Hepatocyte (in vitro differentiated cells): ENCODE measurements at regions not wholly inside any gene's neighbourhood (a gene's known extent, or its start where the extent isn't known, plus 50 kb on each side); places are given as distances from the start of the nearest gene placed in this dataset.

Experiments used
- DNase-seq: peaks from one replicate; pipeline ENCODE4 v3.0.0-alpha.2; 2016; ENCODE audit warnings: low spot score
- H2AFZ ChIP-seq: fragments of 200-600 bp; sonication (generic); 2 replicates; pipeline ENCODE4 v1.6.0; 2016; ENCODE audit warnings: antibody characterized with exemption, mild to moderate bottlenecking
- H3K27ac ChIP-seq: fragments of 200-600 bp; sonication (generic); 2 replicates; pipeline ENCODE4 v1.5.1; 2016; ENCODE audit warnings: mild to moderate bottlenecking
- H3K27me3 ChIP-seq: fragments of 200-600 bp; sonication (generic); 2 replicates; pipeline ENCODE4 v1.6.1; 2016
- H3K36me3 ChIP-seq: fragments of 200-600 bp; sonication (generic); replicated peaks from 2 replicates; pipeline ENCODE4 v1.5.1; 2016; ENCODE audit warnings: low read depth; ENCODE audit not compliant: insufficient read depth
- H3K4me1 ChIP-seq: fragments of 200-600 bp; sonication (generic); 2 replicates; pipeline ENCODE4 v1.5.1; 2016; ENCODE audit warnings: mild to moderate bottlenecking, moderate library complexity; ENCODE audit not compliant: insufficient read depth
- H3K4me2 ChIP-seq: fragments of 200-600 bp; sonication (generic); 2 replicates; pipeline ENCODE4 v1.6.0; 2016
- H3K4me3 ChIP-seq: fragments of 200-600 bp; sonication (generic); 2 replicates; pipeline ENCODE4 v1.5.1; 2016; ENCODE audit warnings: mild to moderate bottlenecking
- H3K79me2 ChIP-seq: fragments of 200-600 bp; sonication (generic); 2 replicates; pipeline ENCODE4 v1.6.0; 2017; ENCODE audit warnings: mild to moderate bottlenecking
- H3K9me2 ChIP-seq: fragments of 200-600 bp; sonication (generic); replicated peaks from 2 replicates; pipeline ENCODE4 v1.6.0; 2017; ENCODE audit warnings: mild to moderate bottlenecking; ENCODE audit not compliant: insufficient read depth
- H3K9me3 ChIP-seq: fragments of 200-600 bp; sonication (generic); 2 replicates; pipeline ENCODE4 v1.5.1; 2016; ENCODE audit warnings: low read depth, mild to moderate bottlenecking
- H4K20me1 ChIP-seq: fragments of 200-600 bp; sonication (generic); 2 replicates; pipeline ENCODE4 v1.6.0; 2016; ENCODE audit warnings: mild to moderate bottlenecking; ENCODE audit not compliant: insufficient read depth, poor library complexity, severe bottlenecking
- EZH2 ChIP-seq: fragments of 200-600 bp; sonication (generic); IDR thresholded peaks from 2 replicates; pipeline ENCODE4 v1.6.1; 2016; ENCODE audit warnings: antibody characterized with exemption, mild to moderate bottlenecking, borderline replicate concordance
- EZH2phosphoT487 ChIP-seq: fragments of 200-600 bp; sonication (generic); IDR thresholded peaks from one replicate; pipeline ENCODE4 v1.6.1; 2018; ENCODE audit warnings: antibody characterized with exemption, mild to moderate bottlenecking, low read depth, moderate library complexity; ENCODE audit not compliant: unreplicated experiment, severe bottlenecking
- WGBS: methylation state at CpG from one replicate; pipeline ENCODE4 v1.1.6; 2016; ENCODE audit warnings: low lambda C conversion rate; ENCODE audit errors: missing lambda C conversion rate; 5-methylcytosine and 5-hydroxymethylcytosine counted together
- TF ChIP-seq, protein P1 (sequence below): fragments of 200-600 bp; sonication (generic); IDR thresholded peaks from 2 replicates; pipeline ENCODE4 v1.5.1; 2016; ENCODE audit warnings: antibody characterized with exemption, mild to moderate bottlenecking; ENCODE audit not compliant: poor library complexity

DNA sequence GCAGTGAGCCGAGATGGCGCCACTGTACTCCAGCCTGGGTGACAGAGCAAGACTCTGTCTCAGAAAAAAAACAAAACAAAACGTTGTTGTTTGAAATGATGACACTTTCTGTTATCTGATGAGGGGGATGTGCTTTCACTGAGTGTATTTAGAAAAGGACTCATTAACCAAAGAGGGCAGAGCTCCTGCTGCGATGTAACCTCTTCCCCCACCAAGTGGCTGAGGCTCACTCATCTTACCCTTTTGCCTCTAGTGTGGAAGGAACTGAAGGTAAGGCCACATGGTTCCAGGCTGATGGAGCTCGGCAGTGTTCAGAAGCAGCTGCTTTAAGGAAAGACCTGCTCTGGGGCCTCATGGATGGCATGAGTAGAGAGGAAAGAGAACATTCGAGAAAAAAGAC lies 105.7 kb upstream of the RUNX1 start:
- no peak overlapping the region for H3K4me3 ChIP-seq
- TF ChIP-seq, protein P1, sequence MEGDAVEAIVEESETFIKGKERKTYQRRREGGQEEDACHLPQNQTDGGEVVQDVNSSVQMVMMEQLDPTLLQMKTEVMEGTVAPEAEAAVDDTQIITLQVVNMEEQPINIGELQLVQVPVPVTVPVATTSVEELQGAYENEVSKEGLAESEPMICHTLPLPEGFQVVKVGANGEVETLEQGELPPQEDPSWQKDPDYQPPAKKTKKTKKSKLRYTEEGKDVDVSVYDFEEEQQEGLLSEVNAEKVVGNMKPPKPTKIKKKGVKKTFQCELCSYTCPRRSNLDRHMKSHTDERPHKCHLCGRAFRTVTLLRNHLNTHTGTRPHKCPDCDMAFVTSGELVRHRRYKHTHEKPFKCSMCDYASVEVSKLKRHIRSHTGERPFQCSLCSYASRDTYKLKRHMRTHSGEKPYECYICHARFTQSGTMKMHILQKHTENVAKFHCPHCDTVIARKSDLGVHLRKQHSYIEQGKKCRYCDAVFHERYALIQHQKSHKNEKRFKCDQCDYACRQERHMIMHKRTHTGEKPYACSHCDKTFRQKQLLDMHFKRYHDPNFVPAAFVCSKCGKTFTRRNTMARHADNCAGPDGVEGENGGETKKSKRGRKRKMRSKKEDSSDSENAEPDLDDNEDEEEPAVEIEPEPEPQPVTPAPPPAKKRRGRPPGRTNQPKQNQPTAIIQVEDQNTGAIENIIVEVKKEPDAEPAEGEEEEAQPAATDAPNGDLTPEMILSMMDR, result no peak
- TF ChIP-seq EZH2phosphoT487 (no peak), EZH2 (no peak)
- no peaks in the 10 kb centered on the region for H3K36me3 ChIP-seq
- no peak overlapping the region for H2AFZ ChIP-seq
- H3K4me2 ChIP-seq, result no peak overlapping the region
- no peaks in the 10 kb centered on the region for H3K27me3 ChIP-seq
- 83% methylated on average over 6 of the region's 6 CpGs for WGBS
- no peak overlapping the region for H3K27ac ChIP-seq
- H3K4me1 ChIP-seq, result peaks cover 6% of the 10 kb centered on the region
- H3K9me3 ChIP-seq, result no peaks in the 10 kb centered on the region
- H3K9me2 ChIP-seq, result no peaks in the 10 kb centered on the region
- no peaks in the 10 kb centered on the region for H4K20me1 ChIP-seq
- DNase-seq, result no peak
- no peaks in the 10 kb centered on the region for H3K79me2 ChIP-seq

- Histone ChIP-seq H3K36me3 (no peaks in the 10 kb centered on the region), H4K20me1 (no peaks in the 10 kb centered on the region), H3K4me2 (no peak overlapping the region), H3K79me2 (no peaks in the 10 kb centered on the region), H3K27ac (no peak overlapping the region), H3K9me2 (no peaks in the 10 kb centered on the region), H3K4me1 (peaks cover 6% of the 10 kb centered on the region), H3K27me3 (no peaks in the 10 kb centered on the region), H3K9me3 (no peaks in the 10 kb centered on the region), H3K4me3 (no peak overlapping the region), H2AFZ (no peak overlapping the region)
- DNase-seq, result no peak
- TF ChIP-seq EZH2phosphoT487 (no peak), EZH2 (no peak)
- TF ChIP-seq, protein P1, result no peak
- 92% methylated on average over 5 of the region's 5 CpGs for WGBS
Observed at GRCh38 chr21:35153671-35154070, 104.6 kb upstream of the RUNX1 start.

- no peak for DNase-seq
Observed at GRCh38 chr21:35150562-35151226, 101.6 kb upstream of the RUNX1 start.

More at GRCh38 chr21:35150562-35151226, 101.6 kb upstream of the RUNX1 start:
- H3K36me3 ChIP-seq, result no peaks in the 10 kb centered on the region
- no peaks in the 10 kb centered on the region for H4K20me1 ChIP-seq
- no peak overlapping the region for H3K4me2 ChIP-seq
- no peaks in the 10 kb centered on the region for H3K79me2 ChIP-seq
- H3K4me1 ChIP-seq, result no peaks in the 10 kb centered on the region
- H3K9me3 ChIP-seq, result no peaks in the 10 kb centered on the region
- WGBS, result 97% methylated on average over 2 of the region's 2 CpGs
- H2AFZ ChIP-seq, result no peak overlapping the region
- no peaks in the 10 kb centered on the region for H3K9me2 ChIP-seq
- no peak overlapping the region for H3K27ac ChIP-seq
- H3K27me3 ChIP-seq, result no peaks in the 10 kb centered on the region
- no peak overlapping the region for H3K4me3 ChIP-seq
- no peak for TF ChIP-seq EZH2
- TF ChIP-seq, protein P1, result no peak
- TF ChIP-seq EZH2phosphoT487, result no peak
